AG04450 (cell line): ENCODE measurements at regions not wholly inside any gene's neighbourhood (a gene's known extent, or its start where the extent isn't known, plus 50 kb on each side); places are given as distances from the start of the nearest gene placed in this dataset.

ENCODE experiments used
- CTCF ChIA-PET: fragments of 300-600, 350-600 bp; formaldehyde crosslinking; extraction: SDS; loops from one replicate; lab custom pipeline; 2022; ENCODE audit warnings: antibody characterized with exemption, inconsistent platforms; lab: Charles Lee
- POLR2A ChIA-PET: fragments of 350-600 bp; formaldehyde crosslinking; extraction: SDS; loops from one replicate; lab custom pipeline; 2021; ENCODE audit warnings: antibody characterized with exemption, inconsistent platforms; lab: Yijun Ruan, JAX
- DNase-seq: peaks from one replicate; pipeline ENCODE4 v3.0.0-alpha.2; 2011; ENCODE audit warnings: low read depth, low spot score
- H3K27ac ChIP-seq: one replicate; pipeline ENCODE4 v1.5.1; 2012; ENCODE audit warnings: low read depth, low read length, control low read depth
- H3K27me3 ChIP-seq: one replicate; pipeline ENCODE4 v1.6.0; 2012; ENCODE audit warnings: low read length; ENCODE audit not compliant: control insufficient read depth, insufficient read depth
- H3K4me3 ChIP-seq: 2 replicates; pipeline ENCODE4 v1.5.1; 2011; ENCODE audit warnings: mild to moderate bottlenecking, low read depth, low read length, control low read depth
- H3K9me3 ChIP-seq: 2 replicates; pipeline ENCODE4 v1.5.1; 2012; ENCODE audit warnings: low read length; ENCODE audit not compliant: control insufficient read depth, insufficient read depth
- CTCF ChIP-seq: IDR thresholded peaks from 2 replicates; pipeline ENCODE4 v1.5.1; 2011; ENCODE audit warnings: low read depth, low read length, control low read depth, inconsistent platforms

- ChIA-PET CTCF (no interaction called here), POLR2A (no interaction called here)
- Histone ChIP-seq H3K9me3 (no peaks in the 10 kb centered on the region), H3K4me3 (no peak overlapping the region), H3K27ac (no peak overlapping the region), H3K27me3 (no peaks in the 10 kb centered on the region)
- no peak for TF ChIP-seq CTCF
- no peak for DNase-seq
Observed at GRCh38 chr14:65308536-65308935, 104.0 kb upstream of the FUT8 start.

GRCh38 chr14:65310568-65310967 is 102.0 kb upstream of the FUT8 start:
- Histone ChIP-seq H3K9me3 (no peaks in the 10 kb centered on the region; the same call in 1 of the 2 replicates), H3K4me3 (no peak overlapping the region), H3K27me3 (no peaks in the 10 kb centered on the region), H3K27ac (no peak overlapping the region)
- ChIA-PET POLR2A (interaction anchor here (0.7 kb wide), 1 partner anchor 25 kb away, joined by 5 read pairs; no protein-coding TSS in a partner anchor), CTCF (no interaction called here)
- DNase-seq = no peak
- no peak for TF ChIP-seq CTCF

GRCh38 chr14:65312859-65313258 is 99.7 kb upstream of the FUT8 start:
- Histone ChIP-seq H3K27ac (no peak overlapping the region), H3K27me3 (no peaks in the 10 kb centered on the region), H3K4me3 (no peak overlapping the region), H3K9me3 (peaks cover 3% of the 10 kb centered on the region; the same call in 1 of the 2 replicates)
- POLR2A ChIA-PET = no interaction called here
- CTCF ChIA-PET = no interaction called here
- no peak for TF ChIP-seq CTCF
- DNase-seq = no peak

- DNase-seq = no peak
- no peak overlapping the region for H3K27ac ChIP-seq
- POLR2A ChIA-PET = no interaction called here
- CTCF ChIA-PET = interaction anchor here (0.6 kb wide), 1 partner anchor 205 kb away, joined by 4 read pairs; no protein-coding TSS in a partner anchor
- no peak overlapping the region for H3K4me3 ChIP-seq
- TF ChIP-seq CTCF = no peak
- peaks cover 3% of the 10 kb centered on the region; the same call in 1 of the 2 replicates for H3K9me3 ChIP-seq
- no peaks in the 10 kb centered on the region for H3K27me3 ChIP-seq
Observed at GRCh38 chr14:65318636-65319506, 93.7 kb upstream of the FUT8 start.

GRCh38 chr14:65320661-65321308 is 91.7 kb upstream of the FUT8 start:
- no peak for DNase-seq
- Histone ChIP-seq H3K9me3 (peaks cover 3% of the 10 kb centered on the region; the same call in 1 of the 2 replicates), H3K4me3 (no peak overlapping the region), H3K27me3 (no peaks in the 10 kb centered on the region), H3K27ac (no peak overlapping the region)
- no peak for TF ChIP-seq CTCF
- ChIA-PET CTCF (no interaction called here), POLR2A (no interaction called here)
